ENCODE measurements at regions not wholly inside any gene's neighbourhood (a gene's known extent, or its start where the extent isn't known, plus 50 kb on each side); places are given as distances from the start of the nearest gene placed in this dataset.

- TF ChIP-seq POLR2A (IDR thresholded peaks at IDR 0.05; ENCODE audit: low read depth, low read length) (no peak), SPI1 (IDR thresholded peaks at IDR 0.05; ENCODE audit: low read depth, low read length) (no peak), POLR2AphosphoS5 (IDR thresholded peaks at IDR 0.05; ENCODE audit: low read depth, low read length) (no peak)
These were observed 923.6 kb downstream of the NLGN4Y start for GRCh38 chrY:15447959-15448358.

Data from GM12891 (cell line).